GM23338 (cell line): ENCODE measurements at regions not wholly inside any gene's neighbourhood (a gene's known extent, or its start where the extent isn't known, plus 50 kb on each side); places are given as distances from the start of the nearest gene placed in this dataset.

Experiments
- ATAC-seq: fragments of 200-7000 bp; cut with Tn5 transposase; 3 replicates; pipeline ENCODE4 v1.9.1; 2020
- DNase-seq: peaks from one replicate; pipeline ENCODE4 v3.0.0-alpha.2; 2015; ENCODE audit warnings: low spot score
- H2AFZ ChIP-seq: fragments of 200-600 bp; sonication (generic); 2 replicates; pipeline ENCODE4 v1.8.0; 2016; ENCODE audit warnings: antibody characterized with exemption, mild to moderate bottlenecking, moderate library complexity
- H3F3A ChIP-seq: fragments of 200-600 bp; sonication (generic); replicated peaks from 2 replicates; pipeline ENCODE4 v1.8.0; 2017; ENCODE audit warnings: antibody characterized with exemption, mixed run types, low read depth
- H3K27ac ChIP-seq: fragments of 200-600 bp; sonication (generic); 2 replicates; pipeline ENCODE4 v1.6.1; 2016; ENCODE audit warnings: low read depth
- H3K27me3 ChIP-seq: fragments of 200-600 bp; sonication (generic); 2 replicates; pipeline ENCODE4 v1.8.0; 2016; ENCODE audit warnings: mild to moderate bottlenecking, mixed run types, moderate library complexity; ENCODE audit not compliant: insufficient read depth
- H3K36me3 ChIP-seq: fragments of 200-600 bp; sonication (generic); 2 replicates; pipeline ENCODE4 v1.8.0; 2016; ENCODE audit warnings: mild to moderate bottlenecking; ENCODE audit not compliant: insufficient read depth
- H3K4me1 ChIP-seq: fragments of 200-600 bp; sonication (generic); 2 replicates; pipeline ENCODE4 v1.8.0; 2016; ENCODE audit warnings: mild to moderate bottlenecking, moderate library complexity; ENCODE audit not compliant: insufficient read depth
- H3K4me2 ChIP-seq: fragments of 200-600 bp; sonication (generic); 2 replicates; pipeline ENCODE4 v1.7.1; 2017; ENCODE audit warnings: mixed run types
- H3K4me3 ChIP-seq: fragments of 200-600 bp; sonication (generic); 2 replicates; pipeline ENCODE4 v1.6.1; 2016; ENCODE audit warnings: mixed run types
- H3K79me2 ChIP-seq: fragments of 200-600 bp; sonication (generic); replicated peaks from 2 replicates; pipeline ENCODE4 v1.8.0; 2017; ENCODE audit warnings: mild to moderate bottlenecking; ENCODE audit not compliant: insufficient read depth
- H3K9me2 ChIP-seq: fragments of 200-600 bp; sonication (generic); 2 replicates; pipeline ENCODE4 v1.8.0; 2017; ENCODE audit not compliant: insufficient read depth
- H4K20me1 ChIP-seq: fragments of 200-600 bp; sonication (generic); replicated peaks from 2 replicates; pipeline ENCODE4 v1.8.0; 2017; ENCODE audit warnings: mild to moderate bottlenecking; ENCODE audit not compliant: insufficient read depth
- H3K27ac Mint-ChIP-seq: 2 replicates; pipeline ENCODE4 v1.8.0; 2020; ENCODE audit warnings: inconsistent platforms, mild to moderate bottlenecking, moderate library complexity, mixed read lengths
- H3K27me3 Mint-ChIP-seq: 3 replicates; pipeline ENCODE4 v1.8.0; 2022; ENCODE audit warnings: low read depth, mild to moderate bottlenecking, moderate library complexity, mixed read lengths, inconsistent platforms; ENCODE audit not compliant: insufficient read depth, poor library complexity
- H3K36me3 Mint-ChIP-seq: 3 replicates; pipeline ENCODE4 v1.8.0; 2021; ENCODE audit warnings: low read depth, mild to moderate bottlenecking, inconsistent platforms, moderate library complexity, mixed read lengths
- H3K4me1 Mint-ChIP-seq: 3 replicates; pipeline ENCODE4 v1.8.0; 2020; ENCODE audit warnings: mild to moderate bottlenecking, inconsistent platforms, mixed read lengths
- H3K4me3 Mint-ChIP-seq: 3 replicates; pipeline ENCODE4 v1.8.0; 2021; ENCODE audit warnings: moderate library complexity, mild to moderate bottlenecking, inconsistent platforms, mixed read lengths
- H3K9me3 Mint-ChIP-seq: 3 replicates; pipeline ENCODE4 v1.8.0; 2020; ENCODE audit warnings: moderate library complexity, mild to moderate bottlenecking, inconsistent platforms, mixed read lengths
- CREB1 ChIP-seq: fragments of 250-450 bp; sonication (Bioruptor Pico); IDR thresholded peaks from 2 replicates; pipeline ENCODE4 v1.5.0; 2020; ENCODE audit warnings: low read depth, mild to moderate bottlenecking, moderate library complexity
- CTCF ChIP-seq, 2 experiments: fragments of 200-600 bp in 1 of 2; sonication (generic) in 1 of 2; conservative IDR thresholded peaks; 2 replicates each; pipeline versions ENCODE4 v1.5.1 to v1.6.1; 2016 to 2017; ENCODE audit warnings: antibody characterized with exemption in 2 of 2, low read depth in 2 of 2, mild to moderate bottlenecking in 2 of 2, moderate library complexity in 1 of 2
- JUNB ChIP-seq: IDR thresholded peaks from one replicate; pipeline ENCODE4 v1.6.1; 2016; ENCODE audit warnings: antibody characterized with exemption; ENCODE audit not compliant: unreplicated experiment
- NANOG ChIP-seq: IDR thresholded peaks from 2 replicates; pipeline ENCODE4 v1.6.1; 2016; ENCODE audit warnings: antibody characterized with exemption, borderline replicate concordance
- POLR2AphosphoS5 ChIP-seq: IDR thresholded peaks from 2 replicates; pipeline ENCODE4 v1.6.1; 2016; ENCODE audit warnings: antibody characterized with exemption, low read depth
- REST ChIP-seq: IDR thresholded peaks from one replicate; pipeline ENCODE4 v1.6.1; 2018; ENCODE audit warnings: antibody characterized with exemption; ENCODE audit not compliant: unreplicated experiment
- STAT1 ChIP-seq: IDR thresholded peaks from one replicate; pipeline ENCODE4 v1.6.1; 2016; ENCODE audit warnings: antibody characterized with exemption; ENCODE audit not compliant: unreplicated experiment
- ZNF114 ChIP-seq: fragments of 250-450 bp; sonication (Bioruptor Pico); IDR thresholded peaks from 2 replicates; pipeline ENCODE4 v1.5.0; 2020; ENCODE audit warnings: mild to moderate bottlenecking, moderate library complexity
- ZNF331 ChIP-seq: fragments of 250-450 bp; sonication (Bioruptor Pico); IDR thresholded peaks from 2 replicates; pipeline ENCODE4 v1.5.0; 2020; ENCODE audit warnings: low read depth, mild to moderate bottlenecking, moderate library complexity

GRCh38 chr10:129288999-129289584, 177.9 kb upstream of the MGMT start:
- H2AFZ ChIP-seq = no peak overlapping the region

GRCh38 chr10:129293991-129294700, 172.9 kb upstream of the MGMT start:
- H3K36me3 ChIP-seq = no peaks in the 10 kb centered on the region
- TF ChIP-seq ZNF114 (CRISPR knock-in tag) = no peak
- no peak for TF ChIP-seq CTCF (conservative IDR thresholded peaks at IDR 0.05; ENCODE audit: low read depth in 2 of 2)
- TF ChIP-seq NANOG = no peak
- no peak for TF ChIP-seq POLR2AphosphoS5
- TF ChIP-seq ZNF331 (CRISPR knock-in tag) = no peak
- TF ChIP-seq JUNB = no peak
- TF ChIP-seq CREB1 = no peak
- TF ChIP-seq REST = no peak
- TF ChIP-seq STAT1 = no peak

More at GRCh38 chr10:129288999-129289584, 177.9 kb upstream of the MGMT start:
- ATAC-seq (no peak), DNase-seq (no peak)
- Histone ChIP-seq H3F3A (no peaks in the 10 kb centered on the region), H3K36me3 (no peaks in the 10 kb centered on the region), H3K9me2 (peaks cover 13% of the 10 kb centered on the region), H3K4me3 (no peak overlapping the region), H4K20me1 (no peaks in the 10 kb centered on the region), H3K27me3 (no peaks in the 10 kb centered on the region), H3K79me2 (no peaks in the 10 kb centered on the region), H3K4me2 (no peak overlapping the region), H3K4me1 (no peaks in the 10 kb centered on the region), H3K27ac (no peak overlapping the region)
- Mint-ChIP-seq H3K36me3 (no peaks in the 10 kb centered on the region), H3K27ac (no peak overlapping the region), H3K27me3 (peaks cover 2% of the 10 kb centered on the region), H3K4me1 (no peaks in the 10 kb centered on the region), H3K4me3 (no peak overlapping the region), H3K9me3 (no peaks in the 10 kb centered on the region)
- no peak for TF ChIP-seq POLR2AphosphoS5

More at GRCh38 chr10:129293991-129294700, 172.9 kb upstream of the MGMT start:
- 0 out of 2 replicates have a peak, but pooled peaks cover 10% of the 10 kb centered on the region for H3K9me2 ChIP-seq
- Mint-ChIP-seq H3K4me3 (no peak overlapping the region), H3K4me1 (peaks cover 8% of the 10 kb centered on the region), H3K27me3 (peaks cover 5% of the 10 kb centered on the region), H3K9me3 (no peaks in the 10 kb centered on the region), H3K36me3 (no peaks in the 10 kb centered on the region), H3K27ac (no peak overlapping the region)
- H3K27me3 ChIP-seq = no peaks in the 10 kb centered on the region
- no peak overlapping the region for H2AFZ ChIP-seq
- no peak for DNase-seq
- H3K4me2 ChIP-seq = no peak overlapping the region
- no peak for ATAC-seq
- H3K79me2 ChIP-seq = no peaks in the 10 kb centered on the region
- no peak overlapping the region for H3K27ac ChIP-seq
- no peaks in the 10 kb centered on the region for H3F3A ChIP-seq
- no peak overlapping the region for H3K4me3 ChIP-seq
- H3K4me1 ChIP-seq = no peaks in the 10 kb centered on the region
- H4K20me1 ChIP-seq = no peaks in the 10 kb centered on the region
